ENCODE measurements at regions not wholly inside any gene's neighbourhood (a gene's known extent, or its start where the extent isn't known, plus 50 kb on each side); places are given as distances from the start of the nearest gene placed in this dataset.
A peak's percentile ranks its signal among the peaks of the same experiment; 100 is the strongest.
"Not testable (repeated sequence)": the region's sequence is repeated elsewhere in the genome, so short reads cannot be mapped to it uniquely, and the experiment has no call there.

DNA sequence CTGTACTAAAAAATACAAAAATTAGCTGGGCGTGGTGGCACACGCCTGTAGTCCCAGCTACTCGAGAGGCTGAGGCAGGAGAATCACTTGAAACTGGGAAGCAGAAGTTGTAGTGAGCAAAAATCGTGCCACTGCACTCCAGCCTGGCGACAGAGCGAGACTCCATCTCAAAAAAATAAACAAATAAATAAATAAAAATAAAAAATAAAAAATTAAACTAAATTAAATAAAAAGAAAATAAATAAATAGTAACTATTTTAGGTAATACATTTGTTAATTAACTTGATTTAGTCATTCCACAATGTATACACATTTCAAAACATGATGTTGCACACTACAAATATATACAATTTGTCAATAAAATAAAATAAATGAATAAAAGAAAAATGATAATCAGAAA is 116.3 kb upstream of the RFX3 start:
- DNase-seq; H3K27ac ChIP-seq (ENCODE audit: low read length); H3K9me3 ChIP-seq (replicated peaks; ENCODE audit: control insufficient read depth, low read depth, low read length); H3K27me3 ChIP-seq (ENCODE audit: control insufficient read depth, insufficient read depth, low read length); H3K36me3 ChIP-seq (ENCODE audit: control insufficient read depth, insufficient read depth, low read length); H3K4me1 ChIP-seq (ENCODE audit: control insufficient read depth, insufficient read depth, low read length); H3K4me3 ChIP-seq (ENCODE audit: low read length): not testable (repeated sequence)
- WGBS (ENCODE audit: insufficient coverage) = no CpG with 5 or more reads among the region's 6 CpGs

- no peak overlapping the region for H3K4me3 ChIP-seq (ENCODE audit: low read length)
- no peak overlapping the region for H3K27ac ChIP-seq (ENCODE audit: low read length)
- no peaks in the 10 kb centered on the region for H3K27me3 ChIP-seq (ENCODE audit: control insufficient read depth, insufficient read depth, low read length)
- H3K9me3 ChIP-seq (replicated peaks; ENCODE audit: control insufficient read depth, low read depth, low read length) = no peaks in the 10 kb centered on the region
- no peaks in the 10 kb centered on the region for H3K4me1 ChIP-seq (ENCODE audit: control insufficient read depth, insufficient read depth, low read length)
- no peak for DNase-seq
- H3K36me3 ChIP-seq (ENCODE audit: control insufficient read depth, insufficient read depth, low read length) = no peaks in the 10 kb centered on the region
- no CpG with 5 or more reads among the region's 1 CpG for WGBS (ENCODE audit: insufficient coverage)
Observed at GRCh38 chr9:3629495-3629894, 103.7 kb upstream of the RFX3 start.

GRCh38 chr9:3628239-3628638 is 102.4 kb upstream of the RFX3 start:
- peak; percentile 30 for DNase-seq
- no peak overlapping the region for H3K27ac ChIP-seq (ENCODE audit: low read length)
- no peaks in the 10 kb centered on the region for H3K27me3 ChIP-seq (ENCODE audit: control insufficient read depth, insufficient read depth, low read length)
- H3K4me3 ChIP-seq (ENCODE audit: low read length) = no peak overlapping the region
- no peaks in the 10 kb centered on the region for H3K4me1 ChIP-seq (ENCODE audit: control insufficient read depth, insufficient read depth, low read length)
- H3K36me3 ChIP-seq (ENCODE audit: control insufficient read depth, insufficient read depth, low read length) = no peaks in the 10 kb centered on the region
- no peaks in the 10 kb centered on the region for H3K9me3 ChIP-seq (replicated peaks; ENCODE audit: control insufficient read depth, low read depth, low read length)

- H3K27me3 ChIP-seq (ENCODE audit: control insufficient read depth, insufficient read depth, low read length) = no peaks in the 10 kb centered on the region
- no CpG with 5 or more reads among the region's 5 CpGs for WGBS (ENCODE audit: insufficient coverage)
- no peak for DNase-seq
- H3K4me3 ChIP-seq (ENCODE audit: low read length) = no peak overlapping the region
- no peaks in the 10 kb centered on the region for H3K4me1 ChIP-seq (ENCODE audit: control insufficient read depth, insufficient read depth, low read length)
- no peak overlapping the region for H3K27ac ChIP-seq (ENCODE audit: low read length)
- no peaks in the 10 kb centered on the region for H3K36me3 ChIP-seq (ENCODE audit: control insufficient read depth, insufficient read depth, low read length)
- no peaks in the 10 kb centered on the region for H3K9me3 ChIP-seq (replicated peaks; ENCODE audit: control insufficient read depth, low read depth, low read length)
Observed at GRCh38 chr9:3608011-3608410, 82.2 kb upstream of the RFX3 start.

GRCh38 chr9:3600672-3601071 is 74.9 kb upstream of the RFX3 start:
- H3K36me3 ChIP-seq (ENCODE audit: control insufficient read depth, insufficient read depth, low read length) = no peaks in the 10 kb centered on the region
- WGBS (ENCODE audit: insufficient coverage) = no CpG with 5 or more reads among the region's 3 CpGs
- no peak overlapping the region for H3K27ac ChIP-seq (ENCODE audit: low read length)
- no peaks in the 10 kb centered on the region for H3K9me3 ChIP-seq (replicated peaks; ENCODE audit: control insufficient read depth, low read depth, low read length)
- H3K4me3 ChIP-seq (ENCODE audit: low read length) = no peak overlapping the region
- H3K4me1 ChIP-seq (ENCODE audit: control insufficient read depth, insufficient read depth, low read length) = no peaks in the 10 kb centered on the region
- H3K27me3 ChIP-seq (ENCODE audit: control insufficient read depth, insufficient read depth, low read length) = no peaks in the 10 kb centered on the region
- DNase-seq = no peak

DNA sequence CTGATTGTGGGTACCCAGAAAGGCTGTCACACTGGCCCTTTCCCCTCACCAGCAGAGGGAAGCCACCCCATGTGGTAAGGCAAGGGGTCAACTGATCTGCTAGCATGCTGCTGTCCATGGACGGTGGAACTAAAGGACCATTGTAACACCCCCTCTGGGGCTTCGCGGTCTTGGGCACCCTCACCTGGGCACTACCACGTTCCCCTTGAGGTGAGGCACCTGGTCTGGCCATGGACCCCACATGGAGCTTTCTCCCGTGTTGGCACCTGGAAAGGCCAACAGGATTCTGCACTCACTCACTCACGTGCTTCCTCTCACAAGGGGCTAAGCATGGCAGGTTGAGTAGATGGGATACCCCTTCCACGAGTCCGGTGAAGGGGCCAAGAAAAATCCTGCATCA is 72.0 kb upstream of the RFX3 start:
- H3K4me1 ChIP-seq (ENCODE audit: control insufficient read depth, insufficient read depth, low read length) = no peaks in the 10 kb centered on the region
- DNase-seq = no peak
- H3K27ac ChIP-seq (ENCODE audit: low read length) = no peak overlapping the region
- no peaks in the 10 kb centered on the region for H3K36me3 ChIP-seq (ENCODE audit: control insufficient read depth, insufficient read depth, low read length)
- no peaks in the 10 kb centered on the region for H3K27me3 ChIP-seq (ENCODE audit: control insufficient read depth, insufficient read depth, low read length)
- 91% methylated on average over 4 of the region's 8 CpGs for whole genome bisulfite sequencing (ENCODE audit: insufficient coverage)
- no peak overlapping the region for H3K4me3 ChIP-seq (ENCODE audit: low read length)
- H3K9me3 ChIP-seq (replicated peaks; ENCODE audit: control insufficient read depth, low read depth, low read length) = no peaks in the 10 kb centered on the region

- H3K27me3 ChIP-seq (ENCODE audit: control insufficient read depth, insufficient read depth, low read length) = no peaks in the 10 kb centered on the region
- no peak overlapping the region for H3K4me3 ChIP-seq (ENCODE audit: low read length)
- H3K4me1 ChIP-seq (ENCODE audit: control insufficient read depth, insufficient read depth, low read length) = no peaks in the 10 kb centered on the region
- H3K9me3 ChIP-seq (replicated peaks; ENCODE audit: control insufficient read depth, low read depth, low read length) = peaks cover 6% of the 10 kb centered on the region
- no peak overlapping the region for H3K27ac ChIP-seq (ENCODE audit: low read length)
- H3K36me3 ChIP-seq (ENCODE audit: control insufficient read depth, insufficient read depth, low read length) = no peaks in the 10 kb centered on the region
- no peak for DNase-seq
Observed at GRCh38 chr9:3586066-3586465, 60.3 kb upstream of the RFX3 start.

GRCh38 chr9:3585606-3586005 is 59.8 kb upstream of the RFX3 start:
- peaks cover 7% of the 10 kb centered on the region for H3K9me3 ChIP-seq (replicated peaks; ENCODE audit: control insufficient read depth, low read depth, low read length)
- 49% methylated on average over 5 of the region's 6 CpGs for WGBS (ENCODE audit: insufficient coverage)
- H3K36me3 ChIP-seq (ENCODE audit: control insufficient read depth, insufficient read depth, low read length) = no peaks in the 10 kb centered on the region

GRCh38 chr9:3578786-3579185 is 53.0 kb upstream of the RFX3 start:
- no peaks in the 10 kb centered on the region for H3K36me3 ChIP-seq (ENCODE audit: control insufficient read depth, insufficient read depth, low read length)
- H3K27ac ChIP-seq (ENCODE audit: low read length) = no peak overlapping the region
- no peak for DNase-seq
- whole genome bisulfite sequencing (ENCODE audit: insufficient coverage) = no CpG with 5 or more reads among the region's 2 CpGs
- no peaks in the 10 kb centered on the region for H3K4me1 ChIP-seq (ENCODE audit: control insufficient read depth, insufficient read depth, low read length)
- no peak overlapping the region for H3K4me3 ChIP-seq (ENCODE audit: low read length)
- H3K27me3 ChIP-seq (ENCODE audit: control insufficient read depth, insufficient read depth, low read length) = no peaks in the 10 kb centered on the region
- H3K9me3 ChIP-seq (replicated peaks; ENCODE audit: control insufficient read depth, low read depth, low read length) = peaks cover 12% of the 10 kb centered on the region

More at GRCh38 chr9:3585606-3586005, 59.8 kb upstream of the RFX3 start:
- Histone ChIP-seq H3K27me3 (ENCODE audit: control insufficient read depth, insufficient read depth, low read length) (no peaks in the 10 kb centered on the region), H3K27ac (ENCODE audit: low read length) (no peak overlapping the region), H3K4me3 (ENCODE audit: low read length) (no peak overlapping the region), H3K4me1 (ENCODE audit: control insufficient read depth, insufficient read depth, low read length) (no peaks in the 10 kb centered on the region)
- no peak for DNase-seq

GRCh38 chr9:3576328-3576727 is 50.5 kb upstream of the RFX3 start:
- peak; percentile 23 for DNase-seq
- no peak overlapping the region for H3K27ac ChIP-seq (ENCODE audit: low read length)
- H3K36me3 ChIP-seq (ENCODE audit: control insufficient read depth, insufficient read depth, low read length) = no peaks in the 10 kb centered on the region
- H3K9me3 ChIP-seq (replicated peaks; ENCODE audit: control insufficient read depth, low read depth, low read length) = peaks cover 8% of the 10 kb centered on the region
- no peaks in the 10 kb centered on the region for H3K4me1 ChIP-seq (ENCODE audit: control insufficient read depth, insufficient read depth, low read length)
- WGBS (ENCODE audit: insufficient coverage) = 80% methylated on average over 2 of the region's 7 CpGs
- no peaks in the 10 kb centered on the region for H3K27me3 ChIP-seq (ENCODE audit: control insufficient read depth, insufficient read depth, low read length)
- H3K4me3 ChIP-seq (ENCODE audit: low read length) = no peak overlapping the region

- no peak for DNase-seq
- H3K27ac ChIP-seq (ENCODE audit: low read length) = no peak overlapping the region
- WGBS (ENCODE audit: insufficient coverage) = 90% methylated on average over 3 of the region's 3 CpGs
- no peak overlapping the region for H3K4me3 ChIP-seq (ENCODE audit: low read length)
- H3K36me3 ChIP-seq (ENCODE audit: control insufficient read depth, insufficient read depth, low read length) = no peaks in the 10 kb centered on the region
- H3K27me3 ChIP-seq (ENCODE audit: control insufficient read depth, insufficient read depth, low read length) = no peaks in the 10 kb centered on the region
- no peaks in the 10 kb centered on the region for H3K4me1 ChIP-seq (ENCODE audit: control insufficient read depth, insufficient read depth, low read length)
- H3K9me3 ChIP-seq (replicated peaks; ENCODE audit: control insufficient read depth, low read depth, low read length) = peaks cover 6% of the 10 kb centered on the region
Observed at GRCh38 chr9:3575821-3576220, 50.0 kb upstream of the RFX3 start.
